Fibroblast of villous mesenchyme (primary cell): ENCODE measurements at regions not wholly inside any gene's neighbourhood (a gene's known extent, or its start where the extent isn't known, plus 50 kb on each side); places are given as distances from the start of the nearest gene placed in this dataset.

Source experiments
- DNase-seq: peaks from one replicate; pipeline ENCODE4 v3.0.0-alpha.2; 2010; ENCODE audit warnings: low read depth
- H3K4me3 ChIP-seq: 2 replicates; pipeline ENCODE4 v1.5.1; 2011; ENCODE audit warnings: low read depth, mild to moderate bottlenecking, low read length
- TF ChIP-seq, protein P1 (sequence below): IDR thresholded peaks from 2 replicates; pipeline ENCODE4 v1.5.1; 2012; ENCODE audit warnings: low read depth, mild to moderate bottlenecking, low read length; ENCODE audit not compliant: insufficient read depth

DNA sequence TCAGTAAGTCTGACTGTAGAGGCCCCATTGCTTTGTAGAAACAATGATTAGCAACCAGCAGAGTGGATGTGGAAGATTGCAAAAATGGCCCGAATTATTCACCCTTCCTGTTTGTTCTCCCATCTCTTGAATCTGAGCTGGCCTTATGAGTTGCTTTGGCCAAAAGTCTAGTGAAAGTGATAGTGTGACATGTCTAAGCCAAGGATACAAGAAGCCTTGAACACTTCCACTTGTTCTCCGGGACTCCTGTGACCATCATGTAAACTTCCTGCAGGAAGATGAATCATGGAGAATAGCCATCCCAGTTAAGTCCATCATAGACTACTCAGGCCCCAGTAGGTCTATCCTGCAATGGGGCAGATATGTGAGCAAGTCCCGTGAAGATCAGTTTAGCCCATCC, 252.0 kb upstream of the JAG1 start:
- no peak for DNase-seq
- no peak overlapping the region for H3K4me3 ChIP-seq
- TF ChIP-seq, protein P1, sequence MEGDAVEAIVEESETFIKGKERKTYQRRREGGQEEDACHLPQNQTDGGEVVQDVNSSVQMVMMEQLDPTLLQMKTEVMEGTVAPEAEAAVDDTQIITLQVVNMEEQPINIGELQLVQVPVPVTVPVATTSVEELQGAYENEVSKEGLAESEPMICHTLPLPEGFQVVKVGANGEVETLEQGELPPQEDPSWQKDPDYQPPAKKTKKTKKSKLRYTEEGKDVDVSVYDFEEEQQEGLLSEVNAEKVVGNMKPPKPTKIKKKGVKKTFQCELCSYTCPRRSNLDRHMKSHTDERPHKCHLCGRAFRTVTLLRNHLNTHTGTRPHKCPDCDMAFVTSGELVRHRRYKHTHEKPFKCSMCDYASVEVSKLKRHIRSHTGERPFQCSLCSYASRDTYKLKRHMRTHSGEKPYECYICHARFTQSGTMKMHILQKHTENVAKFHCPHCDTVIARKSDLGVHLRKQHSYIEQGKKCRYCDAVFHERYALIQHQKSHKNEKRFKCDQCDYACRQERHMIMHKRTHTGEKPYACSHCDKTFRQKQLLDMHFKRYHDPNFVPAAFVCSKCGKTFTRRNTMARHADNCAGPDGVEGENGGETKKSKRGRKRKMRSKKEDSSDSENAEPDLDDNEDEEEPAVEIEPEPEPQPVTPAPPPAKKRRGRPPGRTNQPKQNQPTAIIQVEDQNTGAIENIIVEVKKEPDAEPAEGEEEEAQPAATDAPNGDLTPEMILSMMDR = no peak

DNA sequence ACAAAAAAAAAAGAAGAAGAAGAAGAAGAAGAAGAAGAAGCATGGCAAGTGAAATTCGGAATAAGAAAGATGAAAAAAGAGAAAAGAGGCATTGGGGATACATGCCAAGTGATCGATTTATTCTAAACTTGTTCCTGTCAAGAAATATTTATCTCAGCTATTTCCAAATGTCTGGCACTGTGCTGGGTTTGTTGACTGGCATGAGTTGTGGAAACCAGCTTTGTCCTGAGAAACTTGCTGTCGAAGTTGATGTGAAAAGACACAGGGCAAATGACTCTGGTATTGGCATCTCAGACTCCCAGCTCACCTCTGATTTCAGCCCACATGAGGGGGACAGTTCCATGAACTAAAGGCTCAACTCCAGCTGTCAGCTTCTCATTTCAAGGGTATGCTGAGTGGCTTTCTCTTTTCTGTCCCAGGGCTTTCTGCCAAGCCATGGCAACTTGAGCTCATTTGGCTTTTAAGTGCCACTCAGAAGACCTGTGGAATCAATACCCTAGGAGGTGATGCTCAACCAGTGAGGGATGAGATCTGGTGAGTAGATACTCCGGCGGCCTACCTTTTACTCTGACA, 253.3 kb upstream of the JAG1 start:
- no peak overlapping the region for H3K4me3 ChIP-seq
- TF ChIP-seq, protein P1 = no peak
- DNase-seq = no peak

DNA sequence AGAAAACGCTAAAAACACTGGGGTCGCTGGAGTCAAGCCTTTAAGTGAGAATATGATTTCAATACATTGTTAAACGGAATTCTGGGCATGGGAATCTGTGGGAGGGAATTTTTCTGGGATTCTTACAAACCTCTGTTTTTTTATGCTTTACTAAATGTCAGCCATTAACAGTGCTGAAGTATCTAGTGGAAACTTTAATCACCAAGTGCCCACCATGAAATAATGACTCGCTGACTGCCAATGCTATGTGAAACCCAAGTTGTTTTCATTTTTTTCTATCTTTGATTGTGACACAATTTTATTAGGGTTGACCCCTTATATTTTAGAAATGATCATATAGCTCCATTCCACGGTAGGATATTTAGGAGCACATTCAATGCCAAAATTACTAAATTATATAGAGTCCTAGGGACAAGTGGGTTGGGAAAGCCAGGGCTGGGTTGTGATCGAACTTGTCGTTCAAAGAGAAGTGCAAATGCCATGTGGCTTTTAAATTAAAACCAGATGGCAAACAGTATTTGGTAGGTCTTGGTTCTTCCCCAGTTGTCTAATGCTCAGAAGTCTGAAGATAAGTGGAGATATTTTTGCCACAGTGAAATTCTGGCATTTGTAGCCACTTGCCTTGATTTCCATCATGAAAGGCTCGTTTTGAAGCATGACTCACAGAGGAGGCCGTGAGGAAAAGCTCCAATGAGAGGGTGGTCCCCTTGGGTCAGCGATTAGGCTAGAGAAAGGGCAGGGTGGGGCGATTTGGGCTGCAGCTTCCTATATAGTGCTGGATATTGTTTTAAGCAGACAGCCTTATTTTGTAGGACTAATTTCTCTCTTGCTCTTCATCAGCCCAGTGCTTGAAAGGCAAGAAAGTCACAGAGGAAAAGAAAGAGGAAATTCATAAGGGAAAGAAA, 254.4 kb upstream of the JAG1 start:
- H3K4me3 ChIP-seq = no peak overlapping the region
- peak; percentile 29 for DNase-seq
- TF ChIP-seq, protein P1 = no peak

DNA sequence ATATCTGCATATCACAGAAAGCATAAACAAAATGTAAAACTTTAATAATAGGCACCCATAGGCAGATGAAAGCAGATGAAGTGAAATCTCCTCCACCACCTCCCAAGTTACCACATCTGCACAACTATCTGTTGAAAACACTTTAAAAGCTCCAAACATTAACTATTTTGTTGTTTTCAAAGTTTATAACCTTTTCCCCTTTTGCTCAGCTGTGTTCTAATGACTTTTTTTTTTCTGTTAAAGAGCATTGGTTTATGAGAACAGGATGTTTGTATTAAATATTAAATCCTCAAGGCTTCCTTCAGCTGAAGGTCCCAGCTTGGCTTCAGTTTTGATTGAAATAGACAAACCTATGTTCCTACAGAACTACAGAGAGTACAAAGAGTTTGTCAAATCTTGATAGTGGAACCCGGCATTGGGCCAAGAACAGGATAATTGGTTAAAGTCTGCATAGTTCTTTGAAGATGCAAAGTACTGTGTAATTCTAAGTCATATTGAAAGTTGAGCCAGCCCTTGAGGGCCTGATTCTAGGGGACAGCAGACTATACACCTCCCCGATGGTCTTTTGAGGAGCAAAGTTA, 255.1 kb upstream of the JAG1 start:
- DNase-seq = peak; percentile 78
- H3K4me3 ChIP-seq = no peak overlapping the region
- TF ChIP-seq, protein P1 = no peak

DNA sequence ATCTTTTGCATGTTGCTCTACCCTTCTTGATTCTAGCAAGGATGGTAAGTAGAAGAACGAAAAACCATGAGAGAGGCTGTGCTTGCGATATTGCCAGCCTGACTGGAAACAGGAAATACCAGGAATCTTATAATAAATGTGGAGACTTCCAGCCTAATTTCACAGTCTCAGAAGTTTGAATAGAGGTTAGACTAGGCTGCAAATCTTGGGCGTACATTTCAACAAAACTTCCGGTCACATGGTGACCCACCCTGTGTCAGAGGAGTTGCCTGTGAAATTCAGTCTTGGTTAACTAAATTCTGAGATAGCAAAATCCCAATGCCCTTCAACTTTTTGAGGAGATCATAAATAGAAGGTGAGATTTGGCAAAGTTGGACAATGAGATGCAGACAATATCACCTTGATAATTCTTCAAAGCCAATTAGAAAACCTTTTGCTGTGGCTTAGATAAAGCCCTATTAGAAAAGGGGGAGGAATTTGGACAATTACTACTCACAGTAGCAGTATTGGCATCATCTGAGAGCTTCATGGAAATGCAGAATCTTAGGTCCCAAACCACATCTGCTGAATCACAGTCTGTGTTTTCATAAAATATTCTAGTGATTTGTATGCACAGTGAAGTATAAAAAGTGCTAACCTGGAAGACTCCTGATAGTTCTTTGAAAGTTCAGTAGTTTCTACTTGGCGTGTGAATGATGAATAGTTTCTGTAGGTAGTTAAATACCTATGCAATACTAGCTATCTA, 262.0 kb upstream of the JAG1 start:
- no peak overlapping the region for H3K4me3 ChIP-seq
- TF ChIP-seq, protein P1 = no peak
- DNase-seq = peak; percentile 19

DNA sequence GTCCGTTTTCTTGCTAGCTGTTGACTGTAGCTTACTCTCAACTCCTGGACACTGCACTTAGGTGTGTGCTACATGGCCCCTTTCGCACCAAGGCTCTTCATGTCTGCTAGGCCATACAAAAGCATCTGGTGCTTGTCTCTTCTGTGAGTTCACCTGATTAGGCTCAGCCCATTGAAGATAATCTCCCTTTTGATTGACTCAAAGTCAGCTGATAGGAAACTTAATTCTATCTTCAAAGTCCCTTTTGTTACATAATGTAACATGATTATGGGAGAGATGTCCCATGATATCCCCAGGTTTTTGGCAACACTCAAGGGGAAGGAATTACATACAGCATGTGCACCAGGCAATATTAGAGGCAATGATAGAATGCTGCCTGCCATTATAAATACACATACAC, 263.0 kb upstream of the JAG1 start:
- no peak overlapping the region for H3K4me3 ChIP-seq
- no peak for DNase-seq
- TF ChIP-seq, protein P1 = no peak
